Keratinocyte (primary cell): ENCODE measurements at regions not wholly inside any gene's neighbourhood (a gene's known extent, or its start where the extent isn't known, plus 50 kb on each side); places are given as distances from the start of the nearest gene placed in this dataset.

Source experiments
- DNase-seq: peaks from one replicate; pipeline ENCODE4 v3.0.0-alpha.2; 2011; ENCODE audit warnings: low read depth, missing footprints, low spot score
- FAIRE-seq: peaks from 2 replicates; lab custom pipeline; 2011; peaks lifted over from hg19 to GRCh38; lab: Jason Lieb, UNC
- H2AFZ ChIP-seq: 2 replicates; pipeline ENCODE4 v1.6.0; 2012; ENCODE audit warnings: low read length, control low read depth, inconsistent platforms; ENCODE audit not compliant: control insufficient read depth
- H3K27ac ChIP-seq: 2 replicates; pipeline ENCODE4 v1.5.1; 2011; ENCODE audit warnings: low read length; ENCODE audit not compliant: control insufficient read depth, insufficient read depth
- H3K27me3 ChIP-seq: 3 replicates; pipeline ENCODE4 v1.6.0; 2011; ENCODE audit warnings: low read length; ENCODE audit not compliant: control insufficient read depth, insufficient read depth; ENCODE audit errors: extremely low read depth
- H3K36me3 ChIP-seq, 2 experiments: 2 replicates in 1 of 2; 3 replicates in 1 of 2; pipeline ENCODE4 v1.5.1; 2011; ENCODE audit warnings: low read length in 2 of 2, mild to moderate bottlenecking in 1 of 2; ENCODE audit not compliant: control insufficient read depth in 2 of 2, insufficient read depth in 2 of 2; ENCODE audit errors: extremely low read depth in 1 of 2
- H3K4me1 ChIP-seq: 3 replicates; pipeline ENCODE4 v1.5.1; 2011; ENCODE audit warnings: low read length; ENCODE audit not compliant: control insufficient read depth, insufficient read depth; ENCODE audit errors: extremely low read depth
- H3K4me2 ChIP-seq: 3 replicates; pipeline ENCODE4 v1.6.0; 2011; ENCODE audit warnings: low read depth, low read length; ENCODE audit not compliant: control insufficient read depth, insufficient read depth; ENCODE audit errors: extremely low read depth
- H3K4me3 ChIP-seq, 3 experiments: fragments of 200-600 bp in 1 of 3; sonication (generic) in 1 of 3; 2 replicates in 2 of 3; 3 replicates in 1 of 3; pipeline ENCODE4 v1.5.1; 2011 to 2016; ENCODE audit warnings: low read length in 3 of 3, mild to moderate bottlenecking in 3 of 3, control low read depth in 2 of 3, inconsistent platforms in 1 of 3, low read depth in 1 of 3, mixed read lengths in 1 of 3, mixed run types in 1 of 3, moderate library complexity in 1 of 3; ENCODE audit not compliant: control insufficient read depth in 2 of 3, insufficient read depth in 2 of 3; ENCODE audit errors: extremely low read depth in 1 of 3
- H3K79me2 ChIP-seq: 2 replicates; pipeline ENCODE4 v1.6.0; 2012; ENCODE audit warnings: low read length; ENCODE audit not compliant: control insufficient read depth, insufficient read depth
- H3K9ac ChIP-seq: 3 replicates; pipeline ENCODE4 v1.6.0; 2011; ENCODE audit warnings: low read length; ENCODE audit not compliant: control insufficient read depth, insufficient read depth; ENCODE audit errors: extremely low read depth
- H3K9me1 ChIP-seq: 3 replicates; pipeline ENCODE4 v1.6.0; 2011; ENCODE audit warnings: low read length; ENCODE audit not compliant: control insufficient read depth, insufficient read depth; ENCODE audit errors: extremely low read depth
- H3K9me3 ChIP-seq: 2 replicates; pipeline ENCODE4 v1.5.1; 2012; ENCODE audit warnings: low read depth, low read length; ENCODE audit not compliant: control insufficient read depth
- H4K20me1 ChIP-seq: 3 replicates; pipeline ENCODE4 v1.6.0; 2011; ENCODE audit warnings: low read length; ENCODE audit not compliant: control insufficient read depth, insufficient read depth; ENCODE audit errors: extremely low read depth
- EZH2 ChIP-seq: IDR thresholded peaks from one replicate; pipeline ENCODE4 v1.6.1; 2012; ENCODE audit warnings: inconsistent platforms, mild to moderate bottlenecking, low read length, moderate library complexity
- dilution Hi-C: fragments of 300-500 bp; cut with MboI; formaldehyde crosslinking; loops from one replicate; pipeline ENCODE4 v1.7.0; 2020; ENCODE audit warnings: low sequenced_read_pairs; ENCODE audit not compliant: extremely low pct_ligation_motif_present
- TF ChIP-seq, protein P1 (sequence below), 3 experiments: IDR thresholded peaks in 1 of 3; conservative IDR thresholded peaks in 1 of 3; optimal IDR thresholded peaks in 1 of 3; 2 replicates in 2 of 3; 3 replicates in 1 of 3; pipeline versions ENCODE3 to v1.5.1; 2011; ENCODE audit warnings: low read length in 3 of 3, mild to moderate bottlenecking in 3 of 3, moderate library complexity in 2 of 3, control low read depth in 1 of 3, inconsistent platforms in 1 of 3; ENCODE audit not compliant: insufficient read depth in 2 of 3; ENCODE audit errors: extremely low read depth in 1 of 3

DNA sequence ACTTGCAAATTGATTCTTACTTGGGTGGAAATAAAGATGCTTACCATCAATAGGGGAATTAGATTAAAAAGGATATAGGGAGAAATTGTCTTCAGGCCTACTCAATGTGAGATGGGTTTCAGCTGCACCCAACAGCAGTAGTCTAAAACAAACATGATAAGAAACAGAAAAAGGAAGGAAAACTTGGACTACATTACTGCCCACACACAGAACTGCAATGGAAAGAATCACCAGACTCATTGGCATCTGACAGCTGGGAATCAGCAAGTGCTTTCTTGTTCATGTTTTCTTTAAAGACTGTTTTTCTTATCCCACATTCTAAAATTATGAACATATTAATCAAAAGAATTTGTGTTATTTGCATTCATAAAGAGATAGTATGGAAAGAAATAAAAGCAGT is 144.2 kb downstream of the LRIG3 start:
- no peak for FAIRE-seq
- TF ChIP-seq, protein P1, sequence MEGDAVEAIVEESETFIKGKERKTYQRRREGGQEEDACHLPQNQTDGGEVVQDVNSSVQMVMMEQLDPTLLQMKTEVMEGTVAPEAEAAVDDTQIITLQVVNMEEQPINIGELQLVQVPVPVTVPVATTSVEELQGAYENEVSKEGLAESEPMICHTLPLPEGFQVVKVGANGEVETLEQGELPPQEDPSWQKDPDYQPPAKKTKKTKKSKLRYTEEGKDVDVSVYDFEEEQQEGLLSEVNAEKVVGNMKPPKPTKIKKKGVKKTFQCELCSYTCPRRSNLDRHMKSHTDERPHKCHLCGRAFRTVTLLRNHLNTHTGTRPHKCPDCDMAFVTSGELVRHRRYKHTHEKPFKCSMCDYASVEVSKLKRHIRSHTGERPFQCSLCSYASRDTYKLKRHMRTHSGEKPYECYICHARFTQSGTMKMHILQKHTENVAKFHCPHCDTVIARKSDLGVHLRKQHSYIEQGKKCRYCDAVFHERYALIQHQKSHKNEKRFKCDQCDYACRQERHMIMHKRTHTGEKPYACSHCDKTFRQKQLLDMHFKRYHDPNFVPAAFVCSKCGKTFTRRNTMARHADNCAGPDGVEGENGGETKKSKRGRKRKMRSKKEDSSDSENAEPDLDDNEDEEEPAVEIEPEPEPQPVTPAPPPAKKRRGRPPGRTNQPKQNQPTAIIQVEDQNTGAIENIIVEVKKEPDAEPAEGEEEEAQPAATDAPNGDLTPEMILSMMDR (optimal IDR thresholded peaks at IDR 0.05 in 1 of 3, IDR thresholded peaks at IDR 0.05 in 1 of 3, conservative IDR thresholded peaks at IDR 0.05 in 1 of 3; ENCODE audit: extremely low read depth in 1 of 3, insufficient read depth in 2 of 3, low read length in 3 of 3), result no peak
- TF ChIP-seq EZH2, result no peak
- Histone ChIP-seq H3K4me3 (no peak overlapping the region), H3K79me2 (no peaks in the 10 kb centered on the region), H4K20me1 (no peaks in the 10 kb centered on the region), H3K9ac (no peak overlapping the region), H3K27ac (no peak overlapping the region), H3K4me2 (no peak overlapping the region), H3K36me3 (no peaks in the 10 kb centered on the region), H3K9me1 (no peaks in the 10 kb centered on the region), H3K9me3 (no peaks in the 10 kb centered on the region), H2AFZ (no peak overlapping the region), H3K27me3 (no peaks in the 10 kb centered on the region), H3K4me1 (no peaks in the 10 kb centered on the region)
- dilution Hi-C loops, result no loop called here
- DNase-seq, result no peak

GRCh38 chr12:58777815-58778214 is 142.5 kb downstream of the LRIG3 start:
- H3K36me3 ChIP-seq, result no peaks in the 10 kb centered on the region
- H4K20me1 ChIP-seq, result no peaks in the 10 kb centered on the region
- no peak overlapping the region for H3K4me3 ChIP-seq
- no peaks in the 10 kb centered on the region for H3K79me2 ChIP-seq
- DNase-seq, result no peak
- H3K9me3 ChIP-seq, result no peaks in the 10 kb centered on the region
- no peaks in the 10 kb centered on the region for H3K4me1 ChIP-seq
- no peak overlapping the region for H3K4me2 ChIP-seq
- TF ChIP-seq, protein P1 (optimal IDR thresholded peaks at IDR 0.05 in 1 of 3, IDR thresholded peaks at IDR 0.05 in 1 of 3, conservative IDR thresholded peaks at IDR 0.05 in 1 of 3; ENCODE audit: extremely low read depth in 1 of 3, insufficient read depth in 2 of 3, low read length in 3 of 3), result no peak
- no peak for TF ChIP-seq EZH2
- no peak overlapping the region for H3K9ac ChIP-seq
- no peaks in the 10 kb centered on the region for H3K27me3 ChIP-seq
- no peak overlapping the region for H2AFZ ChIP-seq
- dilution Hi-C loops, result no loop called here
- no peak for FAIRE-seq
- no peaks in the 10 kb centered on the region for H3K9me1 ChIP-seq
- no peak overlapping the region for H3K27ac ChIP-seq
